Adipocyte (in vitro differentiated cells): ENCODE measurements at regions not wholly inside any gene's neighbourhood (a gene's known extent, or its start where the extent isn't known, plus 50 kb on each side); places are given as distances from the start of the nearest gene placed in this dataset.

Experiments
- DNase-seq: peaks from one replicate; pipeline ENCODE4 v3.0.0-alpha.2; 2015; ENCODE audit warnings: low read depth
- H3K27me3 ChIP-seq: replicated peaks from 2 replicates; pipeline ENCODE4 v1.7.0; 2013; ENCODE audit warnings: mild to moderate bottlenecking, low read length, moderate library complexity; ENCODE audit not compliant: control insufficient read depth, insufficient read depth
- H3K36me3 ChIP-seq: 2 replicates; pipeline ENCODE4 v1.7.0; 2013; ENCODE audit warnings: low read length, mild to moderate bottlenecking, moderate library complexity; ENCODE audit not compliant: control insufficient read depth, insufficient read depth, severe bottlenecking
- H3K4me1 ChIP-seq: 2 replicates; pipeline ENCODE4 v1.7.0; 2013; ENCODE audit warnings: mild to moderate bottlenecking, low read length, moderate library complexity; ENCODE audit not compliant: control insufficient read depth, insufficient read depth
- H3K4me3 ChIP-seq: 2 replicates; pipeline ENCODE4 v1.7.0; 2013; ENCODE audit warnings: mild to moderate bottlenecking, low read length, moderate library complexity
- H3K9ac ChIP-seq: 2 replicates; pipeline ENCODE4 v1.7.0; 2013; ENCODE audit warnings: mild to moderate bottlenecking, low read length, moderate library complexity
- H3K9me3 ChIP-seq: 2 replicates; pipeline ENCODE4 v1.7.0; 2013; ENCODE audit warnings: mild to moderate bottlenecking, low read length, moderate library complexity; ENCODE audit not compliant: control insufficient read depth

DNA sequence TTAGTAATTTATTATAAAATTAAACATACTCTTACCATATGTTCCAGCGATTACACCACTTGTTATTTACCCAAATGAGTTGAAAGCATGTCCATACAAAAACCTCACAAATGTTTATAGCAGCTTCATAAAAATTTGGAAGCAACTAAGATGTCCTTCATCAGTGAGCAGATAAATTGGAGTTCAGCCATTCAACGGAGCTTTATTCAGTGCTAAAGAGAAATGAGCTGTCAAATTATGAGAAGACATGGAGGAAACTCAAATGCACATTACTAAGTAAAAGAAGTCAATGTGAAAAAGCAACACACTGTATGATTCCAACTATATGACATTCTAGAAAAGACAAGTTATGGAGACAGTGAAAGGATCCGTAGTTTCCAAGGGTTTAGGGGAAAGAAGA lies 606.7 kb upstream of the TMPRSS15 start:
- no peak overlapping the region for H3K9ac ChIP-seq
- no peaks in the 10 kb centered on the region for H3K9me3 ChIP-seq
- no peaks in the 10 kb centered on the region for H3K4me1 ChIP-seq
- H3K36me3 ChIP-seq: no peaks in the 10 kb centered on the region
- no peaks in the 10 kb centered on the region for H3K27me3 ChIP-seq
- no peak for DNase-seq
- H3K4me3 ChIP-seq: no peak overlapping the region

DNA sequence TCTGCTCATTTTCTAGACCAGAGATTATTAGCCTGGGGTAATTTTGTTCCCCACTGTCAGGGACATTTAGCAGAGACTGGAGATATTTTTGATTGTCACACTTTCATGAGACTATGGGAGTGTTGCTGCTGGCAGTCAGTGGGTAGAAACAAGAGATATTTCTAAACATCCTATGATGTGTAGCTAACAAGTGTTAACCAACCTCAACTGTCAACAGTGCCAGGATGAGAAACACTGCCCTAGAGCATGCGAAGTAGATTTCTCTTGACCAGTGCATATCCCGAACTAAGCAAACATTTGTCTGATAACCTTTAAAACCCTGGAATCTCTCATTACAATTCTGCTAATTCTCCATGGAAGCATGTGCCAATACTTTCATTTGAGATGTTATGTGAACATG lies 607.4 kb upstream of the TMPRSS15 start:
- Histone ChIP-seq H3K9ac (no peak overlapping the region), H3K4me1 (no peaks in the 10 kb centered on the region), H3K9me3 (no peaks in the 10 kb centered on the region), H3K4me3 (no peak overlapping the region), H3K36me3 (no peaks in the 10 kb centered on the region), H3K27me3 (no peaks in the 10 kb centered on the region)
- DNase-seq: no peak

DNA sequence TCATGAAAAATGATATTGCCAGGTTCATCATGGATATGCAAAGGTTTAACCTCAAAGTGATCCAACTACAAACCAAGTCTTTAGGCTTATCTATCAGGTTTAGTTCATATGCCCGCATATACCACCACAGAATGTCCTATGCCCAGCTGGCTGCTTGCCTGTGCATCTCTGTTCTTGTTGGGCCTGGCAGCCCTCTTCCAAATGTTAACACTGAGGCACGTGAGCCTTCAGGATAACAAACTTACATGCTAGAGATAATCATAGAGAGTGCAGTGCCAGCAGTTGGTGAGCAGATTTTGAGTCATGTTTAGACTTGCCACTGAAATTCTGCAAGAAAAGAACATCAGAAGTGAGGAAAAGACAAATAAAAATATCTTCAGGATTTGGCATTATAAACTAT lies 607.9 kb upstream of the TMPRSS15 start:
- no peaks in the 10 kb centered on the region for H3K27me3 ChIP-seq
- H3K9me3 ChIP-seq: no peaks in the 10 kb centered on the region
- H3K4me3 ChIP-seq: no peak overlapping the region
- H3K4me1 ChIP-seq: no peaks in the 10 kb centered on the region
- no peak for DNase-seq
- no peak overlapping the region for H3K9ac ChIP-seq
- H3K36me3 ChIP-seq: no peaks in the 10 kb centered on the region

DNA sequence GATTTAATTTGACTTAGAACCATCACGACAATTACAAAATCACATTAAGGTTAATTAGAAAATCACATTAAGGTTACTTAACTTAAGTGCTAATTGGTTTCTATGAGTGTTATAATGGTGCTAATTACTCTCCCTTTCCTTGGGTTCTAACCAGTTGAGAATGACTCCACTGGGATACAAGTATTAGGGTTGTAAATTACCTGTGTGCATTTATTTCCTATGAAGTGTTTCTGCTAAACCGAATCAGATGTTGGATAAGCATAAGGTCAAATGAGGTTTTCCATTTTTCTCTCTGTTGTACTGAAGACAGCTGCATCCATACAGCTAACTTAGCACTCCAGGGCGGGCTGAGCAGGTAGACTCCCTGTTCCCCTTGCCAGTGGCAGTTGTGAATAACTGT lies 610.3 kb upstream of the TMPRSS15 start:
- H3K27me3 ChIP-seq: no peaks in the 10 kb centered on the region
- DNase-seq: no peak
- H3K9me3 ChIP-seq: no peaks in the 10 kb centered on the region
- no peaks in the 10 kb centered on the region for H3K4me1 ChIP-seq
- no peak overlapping the region for H3K9ac ChIP-seq
- no peak overlapping the region for H3K4me3 ChIP-seq
- H3K36me3 ChIP-seq: no peaks in the 10 kb centered on the region

DNA sequence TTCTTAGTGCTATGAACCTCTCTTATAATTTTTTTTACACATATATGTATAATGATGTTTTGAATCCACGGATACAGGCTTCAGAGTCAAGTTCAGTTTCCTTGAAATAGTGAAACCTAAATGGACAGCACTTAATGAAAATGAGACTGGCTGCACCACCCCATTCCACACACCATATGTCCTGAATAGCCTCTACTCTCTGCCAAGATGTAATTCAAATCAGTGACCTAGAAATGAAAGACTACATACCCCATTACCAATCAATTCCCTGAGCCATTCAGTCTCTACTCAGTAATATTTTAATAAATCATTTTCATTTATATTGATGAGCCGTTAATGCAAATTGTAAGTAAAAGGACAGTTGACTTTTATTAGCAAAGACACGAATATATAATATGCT lies 614.9 kb upstream of the TMPRSS15 start:
- no peaks in the 10 kb centered on the region for H3K4me1 ChIP-seq
- H3K9ac ChIP-seq: no peak overlapping the region
- no peaks in the 10 kb centered on the region for H3K9me3 ChIP-seq
- no peaks in the 10 kb centered on the region for H3K27me3 ChIP-seq
- H3K36me3 ChIP-seq: no peaks in the 10 kb centered on the region
- no peak overlapping the region for H3K4me3 ChIP-seq
- DNase-seq: no peak

DNA sequence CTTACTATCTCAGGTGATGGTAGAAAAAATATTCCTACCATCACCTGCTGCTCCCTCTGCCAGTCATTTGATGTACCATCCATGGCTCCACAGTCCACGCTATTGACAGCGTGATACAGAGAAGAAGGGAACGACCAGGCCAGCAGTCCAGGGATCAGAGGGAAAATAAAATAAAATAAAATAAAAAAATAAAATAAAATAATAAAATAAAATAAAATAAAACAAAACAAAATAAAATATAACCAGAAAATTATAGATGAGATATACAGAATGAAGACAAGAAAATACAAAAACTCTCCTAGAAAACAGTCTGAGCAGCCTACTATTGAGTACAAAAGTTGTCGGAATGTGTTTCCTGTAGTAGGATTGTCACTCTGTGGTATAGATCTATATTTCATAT lies 619.4 kb upstream of the TMPRSS15 start:
- H3K4me3 ChIP-seq: no peak overlapping the region
- no peaks in the 10 kb centered on the region for H3K27me3 ChIP-seq
- no peak for DNase-seq
- H3K9ac ChIP-seq: no peak overlapping the region
- H3K4me1 ChIP-seq: no peaks in the 10 kb centered on the region
- no peaks in the 10 kb centered on the region for H3K9me3 ChIP-seq
- no peaks in the 10 kb centered on the region for H3K36me3 ChIP-seq

DNA sequence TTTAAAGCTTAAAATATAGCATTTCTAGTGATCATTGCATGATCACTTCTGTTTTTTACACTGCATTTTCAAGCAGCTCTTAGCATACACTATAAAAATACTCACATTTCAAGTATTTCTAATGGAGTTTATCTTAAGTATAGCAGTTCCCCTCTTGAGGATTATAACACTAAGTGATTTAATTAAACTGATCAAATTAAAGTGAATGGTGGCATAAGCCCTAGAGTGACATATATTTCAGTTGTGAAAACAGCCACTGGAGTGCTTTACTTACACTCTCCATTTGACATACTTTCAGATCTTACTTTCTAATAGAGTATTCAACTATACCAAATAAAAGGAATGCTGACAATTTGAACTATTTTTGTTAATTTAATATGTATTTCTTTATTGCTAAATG lies 623.3 kb upstream of the TMPRSS15 start:
- Histone ChIP-seq H3K4me1 (no peaks in the 10 kb centered on the region), H3K9ac (no peak overlapping the region), H3K4me3 (no peak overlapping the region), H3K36me3 (no peaks in the 10 kb centered on the region), H3K27me3 (no peaks in the 10 kb centered on the region), H3K9me3 (no peaks in the 10 kb centered on the region)
- no peak for DNase-seq

DNA sequence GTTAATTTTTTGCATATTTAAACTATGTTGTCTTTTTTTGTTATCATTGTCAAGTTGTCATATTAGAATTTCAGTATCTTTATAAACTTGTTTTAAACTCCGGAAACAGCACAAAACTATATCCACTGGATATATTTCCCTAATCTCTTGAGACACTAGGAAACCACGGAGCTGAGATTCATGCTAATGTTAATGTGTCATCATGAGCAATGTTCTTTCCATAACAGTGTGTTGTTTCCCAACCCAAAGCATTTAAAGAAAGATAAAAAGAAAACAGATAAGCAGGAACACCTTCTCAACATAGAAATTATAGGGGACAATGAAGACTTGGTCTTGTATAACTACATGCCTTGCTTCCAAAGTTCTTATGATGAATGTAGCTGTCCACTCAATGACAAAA lies 626.2 kb upstream of the TMPRSS15 start:
- H3K4me3 ChIP-seq: no peak overlapping the region
- peaks cover 5% of the 10 kb centered on the region for H3K9me3 ChIP-seq
- no peak overlapping the region for H3K9ac ChIP-seq
- no peak for DNase-seq
- no peaks in the 10 kb centered on the region for H3K36me3 ChIP-seq
- H3K27me3 ChIP-seq: no peaks in the 10 kb centered on the region
- H3K4me1 ChIP-seq: no peaks in the 10 kb centered on the region

DNA sequence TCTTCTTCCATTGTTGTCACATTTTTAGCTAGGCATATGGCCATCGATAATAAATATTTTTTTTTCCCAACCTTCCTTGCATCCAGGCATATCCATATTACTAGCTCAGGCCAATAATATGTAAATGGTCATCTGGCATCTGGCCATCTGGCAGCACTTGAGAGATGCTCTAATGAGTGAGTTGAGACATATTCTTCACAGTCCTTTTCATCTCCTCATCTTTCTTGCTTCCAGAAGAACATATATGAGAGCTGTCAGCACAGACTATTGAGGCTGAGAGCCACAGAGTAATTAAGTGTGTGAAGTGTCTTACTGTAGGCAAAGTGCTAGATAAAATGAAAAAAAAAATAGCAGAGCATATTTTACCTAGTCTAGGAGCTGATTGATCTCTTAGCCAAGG lies 628.4 kb upstream of the TMPRSS15 start:
- peaks cover 5% of the 10 kb centered on the region for H3K9me3 ChIP-seq
- no peak overlapping the region for H3K4me3 ChIP-seq
- no peaks in the 10 kb centered on the region for H3K27me3 ChIP-seq
- H3K9ac ChIP-seq: no peak overlapping the region
- no peaks in the 10 kb centered on the region for H3K4me1 ChIP-seq
- no peaks in the 10 kb centered on the region for H3K36me3 ChIP-seq
- DNase-seq: no peak

DNA sequence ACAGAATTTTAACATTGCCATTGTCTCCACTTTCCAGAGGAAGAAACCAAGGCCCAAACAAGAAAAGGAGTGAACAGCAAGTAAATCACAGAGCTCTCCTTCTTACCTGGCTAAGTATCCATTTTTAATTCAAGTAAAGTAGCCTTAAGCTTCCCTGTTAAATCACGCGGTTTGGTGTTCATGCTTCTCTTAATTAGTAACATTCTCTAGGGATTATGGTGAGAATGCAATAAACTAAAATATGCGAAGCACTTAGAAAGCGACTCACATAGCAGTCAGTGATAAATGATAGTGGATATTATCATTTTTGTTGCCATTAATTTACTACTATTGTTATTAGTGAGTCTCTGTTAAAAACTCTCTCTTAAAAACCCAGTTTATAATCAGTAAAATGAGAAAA lies 630.5 kb upstream of the TMPRSS15 start:
- no peak for DNase-seq
- no peaks in the 10 kb centered on the region for H3K27me3 ChIP-seq
- H3K4me3 ChIP-seq: no peak overlapping the region
- H3K9ac ChIP-seq: no peak overlapping the region
- no peaks in the 10 kb centered on the region for H3K36me3 ChIP-seq
- H3K9me3 ChIP-seq: peaks cover 5% of the 10 kb centered on the region
- no peaks in the 10 kb centered on the region for H3K4me1 ChIP-seq

DNA sequence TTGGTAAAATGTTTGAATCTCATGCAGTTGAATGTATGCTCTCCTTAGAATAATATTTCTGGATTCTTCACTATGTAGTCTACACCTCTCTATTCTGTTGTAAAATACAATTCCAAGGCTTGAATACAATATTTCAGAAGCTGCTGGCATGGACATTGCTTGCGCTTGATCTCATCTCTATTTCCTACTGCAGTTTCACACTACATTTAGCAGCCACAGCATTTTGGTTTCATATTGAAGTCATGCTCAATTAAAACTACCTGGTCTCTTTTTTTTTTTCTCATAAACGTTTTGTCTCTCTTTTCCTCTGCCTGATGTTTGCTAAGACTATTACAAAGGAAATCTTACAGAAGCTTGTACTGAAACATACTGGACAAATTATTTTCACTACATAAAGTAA lies 631.0 kb upstream of the TMPRSS15 start:
- no peaks in the 10 kb centered on the region for H3K4me1 ChIP-seq
- no peaks in the 10 kb centered on the region for H3K36me3 ChIP-seq
- no peaks in the 10 kb centered on the region for H3K27me3 ChIP-seq
- no peak overlapping the region for H3K9ac ChIP-seq
- H3K9me3 ChIP-seq: peaks cover 5% of the 10 kb centered on the region
- no peak overlapping the region for H3K4me3 ChIP-seq
- DNase-seq: no peak

DNA sequence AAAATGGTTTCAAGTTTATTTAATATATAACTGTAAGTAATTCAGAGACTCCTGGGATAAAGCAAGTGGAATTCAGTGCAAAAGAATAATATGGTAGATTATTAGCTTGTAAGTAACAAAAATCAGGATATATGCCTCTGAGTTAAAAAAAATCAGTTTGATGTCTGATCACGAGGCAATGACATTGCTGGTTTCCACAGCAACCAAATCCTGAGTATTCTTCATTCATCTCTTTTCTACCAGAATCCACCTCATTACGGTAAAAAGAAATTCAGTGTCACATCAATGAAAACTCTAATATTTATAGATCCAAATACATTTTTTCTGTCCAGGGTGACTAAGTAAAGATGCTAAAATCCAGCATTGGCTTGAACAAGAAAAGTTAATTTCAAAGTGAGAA lies 642.3 kb upstream of the TMPRSS15 start:
- H3K4me3 ChIP-seq: no peak overlapping the region
- no peaks in the 10 kb centered on the region for H3K27me3 ChIP-seq
- H3K9ac ChIP-seq: no peak overlapping the region
- no peaks in the 10 kb centered on the region for H3K36me3 ChIP-seq
- no peak for DNase-seq
- H3K9me3 ChIP-seq: no peaks in the 10 kb centered on the region
- H3K4me1 ChIP-seq: no peaks in the 10 kb centered on the region
